Ecto neural progenitor cell (in vitro differentiated cells): ENCODE measurements at regions not wholly inside any gene's neighbourhood (a gene's known extent, or its start where the extent isn't known, plus 50 kb on each side); places are given as distances from the start of the nearest gene placed in this dataset.
"Not testable (repeated sequence)": the region's sequence is repeated elsewhere in the genome, so short reads cannot be mapped to it uniquely, and the experiment has no call there.

Experiments
- DNase-seq: peaks from one replicate; pipeline ENCODE4 v3.0.0-alpha.2; 2018; ENCODE audit warnings: low spot score

DNA sequence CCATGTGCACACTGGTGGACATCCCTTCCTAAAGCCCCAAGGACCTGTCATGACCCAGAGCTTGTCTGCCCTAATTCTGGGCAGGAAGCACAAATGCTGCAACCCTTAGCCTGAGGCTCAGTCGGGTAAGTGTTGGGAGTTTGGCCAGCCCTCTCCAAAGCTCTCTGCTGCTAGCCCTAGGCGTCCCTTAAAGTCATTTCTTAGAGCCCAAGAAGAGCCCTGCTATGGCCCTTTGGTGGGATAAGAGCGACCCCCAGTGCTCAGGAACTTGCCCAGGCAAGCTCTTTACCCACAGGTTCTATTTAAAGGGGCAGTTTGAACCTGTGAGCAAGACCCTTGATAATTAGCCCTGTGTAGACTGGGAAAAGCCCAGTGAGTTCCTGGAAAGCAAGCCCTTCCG is 356.8 kb downstream of the RRAGC start:
- DNase-seq: peak; percentile 80

GRCh38 chr1:38500891-38501290 is 358.7 kb downstream of the RRAGC start:
- DNase-seq: no peak

DNA sequence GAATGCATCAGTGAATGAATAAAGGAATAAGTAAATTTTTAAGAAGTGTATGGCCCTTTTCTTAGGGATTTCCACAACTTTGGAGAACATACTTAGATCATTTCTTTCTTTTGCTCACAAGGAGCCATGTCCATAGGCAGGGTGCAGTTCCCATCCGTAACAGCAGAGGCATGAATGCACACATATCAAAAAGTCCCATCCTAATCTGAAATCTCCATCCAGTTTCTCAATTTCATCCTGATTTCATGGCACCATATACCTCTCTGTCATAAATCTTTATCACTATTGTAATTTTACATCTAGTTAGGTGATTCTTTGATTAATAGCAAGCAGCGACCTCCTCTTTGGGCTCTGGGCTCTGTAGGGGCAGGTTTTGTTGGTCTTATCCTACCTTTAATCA is 359.2 kb downstream of the RRAGC start:
- DNase-seq: no peak

DNA sequence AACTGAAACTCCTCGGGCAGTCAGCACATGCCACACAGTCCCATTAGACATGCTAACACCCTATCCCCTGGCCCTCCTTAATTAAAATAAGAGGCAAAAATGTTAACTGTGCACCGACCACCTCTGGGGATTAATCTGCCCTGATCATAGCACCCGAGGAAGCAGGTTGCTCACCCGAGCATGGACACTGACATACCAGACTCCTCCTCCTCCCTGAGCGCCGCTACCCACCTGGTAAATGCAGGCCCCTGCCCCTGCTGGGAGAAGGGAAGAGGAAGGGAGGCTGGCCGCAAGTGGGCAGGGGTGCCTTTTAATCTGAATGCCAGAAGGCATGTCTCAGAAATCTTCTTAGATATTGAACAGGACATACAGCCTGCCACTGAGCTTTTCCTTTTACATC is 360.9 kb downstream of the RRAGC start:
- DNase-seq: no peak

- DNase-seq: no peak
These were observed 361.5 kb downstream of the RRAGC start for GRCh38 chr1:38497921-38498656.

- DNase-seq: not testable (repeated sequence)
These were observed 366.3 kb downstream of the RRAGC start for GRCh38 chr1:38493306-38493705.

DNA sequence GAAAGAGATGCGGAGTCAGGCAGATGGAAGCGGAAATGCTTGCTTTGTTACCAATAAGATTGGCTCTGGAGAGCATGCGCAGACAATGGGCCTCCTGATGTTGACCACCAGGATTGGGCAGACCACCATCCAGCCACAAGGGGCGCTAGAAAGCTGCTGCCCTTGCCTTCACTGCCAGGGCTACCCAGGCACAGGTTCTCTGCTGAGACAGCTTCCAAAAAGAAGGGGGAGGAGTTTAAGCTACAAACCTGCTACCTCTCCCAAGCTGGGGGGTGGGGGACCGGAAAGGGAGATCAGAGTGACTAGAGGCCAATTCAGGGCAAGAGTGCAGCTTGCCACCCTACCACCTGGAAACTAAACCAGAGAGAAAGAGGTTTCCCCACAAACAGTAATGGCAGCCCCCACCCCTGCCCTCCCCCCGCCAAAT is 369.7 kb downstream of the RRAGC start:
- DNase-seq: peak; percentile 85

DNA sequence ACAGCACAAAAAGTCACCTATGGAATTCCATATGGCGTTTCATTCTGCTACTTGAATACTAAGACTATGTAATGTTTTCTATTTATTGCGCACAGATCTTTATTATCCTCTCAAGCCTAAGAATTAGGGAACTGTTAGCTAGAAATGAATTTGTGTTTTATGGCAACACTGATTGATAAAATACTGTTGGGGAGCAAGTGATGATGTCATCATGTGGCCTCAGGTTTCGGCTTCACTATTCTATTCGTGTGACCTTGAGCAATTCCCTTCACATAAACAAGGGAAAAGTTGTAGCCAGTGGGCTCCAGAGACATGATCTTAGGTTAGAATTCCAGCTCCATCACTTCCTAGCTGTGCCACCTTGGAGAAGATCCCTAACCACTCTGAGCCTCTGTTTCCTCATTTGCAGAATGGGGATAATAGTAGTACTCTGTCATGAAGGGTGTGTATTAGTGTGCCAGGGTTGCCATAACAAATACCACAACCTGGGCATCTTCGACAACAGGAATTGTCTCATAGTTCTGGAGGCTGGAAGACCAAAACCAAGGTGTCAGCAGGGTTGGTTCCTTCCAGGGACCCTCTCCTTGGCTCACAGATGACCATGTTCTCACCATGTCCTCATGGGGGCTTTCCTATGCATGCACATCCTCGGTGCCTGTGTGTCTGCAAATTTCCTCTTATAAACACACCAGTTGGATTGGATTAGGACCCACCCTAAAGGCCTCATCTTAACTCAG is 371.2 kb downstream of the RRAGC start:
- peak; percentile 18 for DNase-seq

DNA sequence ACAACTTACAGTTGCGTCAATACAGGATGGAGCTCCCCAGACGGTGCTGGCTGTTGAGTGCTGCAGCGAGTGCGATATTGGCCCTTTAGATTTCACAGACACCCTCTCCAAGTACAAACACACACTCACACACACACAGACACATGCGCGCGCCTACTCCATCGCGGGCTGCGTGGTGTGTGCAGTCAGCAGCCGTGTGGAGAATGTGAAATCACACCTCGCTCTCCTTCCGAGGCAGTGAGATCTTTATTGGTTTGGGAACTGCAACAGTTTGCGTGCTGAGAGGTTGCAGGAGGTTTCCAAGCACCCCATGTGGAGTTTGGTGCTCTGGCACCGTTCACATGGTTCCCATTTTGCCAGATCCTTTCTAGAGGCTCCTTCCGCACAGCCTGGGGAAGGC is 372.2 kb downstream of the RRAGC start:
- DNase-seq: peak; percentile 36

GRCh38 chr1:38486085-38486484 is 373.5 kb downstream of the RRAGC start:
- peak; percentile 60 for DNase-seq

GRCh38 chr1:38481871-38482826 is 377.4 kb downstream of the RRAGC start:
- DNase-seq: peak; percentile 33

DNA sequence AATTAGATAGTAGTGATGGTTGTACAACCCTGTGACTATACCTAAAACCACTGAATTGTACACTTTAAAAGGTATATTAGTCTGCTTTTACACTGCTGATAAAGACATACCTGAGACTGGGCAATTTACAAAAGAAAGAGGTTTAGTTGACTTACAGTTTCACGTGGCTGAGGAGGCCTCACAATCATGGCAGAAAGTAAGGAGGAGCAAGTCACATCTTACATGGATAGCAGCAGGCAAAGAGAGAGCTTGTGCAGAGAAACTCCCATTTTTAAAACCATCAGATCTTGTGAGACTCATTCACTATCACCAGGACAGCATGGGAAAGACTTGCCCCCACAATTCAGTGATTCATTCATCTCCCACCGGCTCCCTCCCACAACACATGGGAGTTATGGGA is 379.9 kb downstream of the RRAGC start:
- DNase-seq: not testable (repeated sequence)

DNA sequence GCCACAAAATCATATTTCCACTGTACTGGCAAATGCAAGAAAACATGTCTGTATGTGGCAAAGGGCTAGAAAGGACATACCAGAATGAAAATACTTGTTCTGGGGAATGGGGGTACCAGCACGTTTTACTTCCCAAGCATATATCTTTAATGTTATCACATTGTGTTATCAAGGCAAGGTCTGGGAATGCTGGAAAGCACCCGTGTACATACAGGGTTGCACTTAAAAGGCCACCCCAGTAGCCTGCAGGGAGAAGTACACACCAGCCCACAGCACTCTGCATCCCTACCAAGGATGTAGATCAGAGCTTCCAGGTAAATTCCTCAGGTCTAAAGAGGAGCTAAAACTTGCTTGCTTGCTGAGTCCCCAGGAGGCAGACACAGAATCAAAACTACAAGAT is 381.8 kb downstream of the RRAGC start:
- DNase-seq: peak; percentile 25

DNA sequence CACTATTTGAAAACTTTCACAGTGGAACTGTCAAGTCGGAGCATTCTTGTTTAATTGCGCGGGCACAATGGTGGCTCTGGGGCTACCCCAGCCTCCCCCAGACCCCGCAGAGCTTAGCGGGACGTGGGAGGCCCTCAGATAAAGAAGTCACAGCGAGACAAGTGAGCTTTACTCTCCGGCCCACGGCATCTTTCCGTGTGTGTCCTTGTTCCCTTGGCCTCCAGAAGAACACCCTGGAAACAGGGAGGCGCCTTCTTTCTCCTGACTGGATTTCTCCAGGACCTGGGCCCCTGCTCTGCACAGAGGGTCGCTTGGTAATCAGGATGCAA is 382.8 kb downstream of the RRAGC start:
- peak; percentile 54 for DNase-seq

DNA sequence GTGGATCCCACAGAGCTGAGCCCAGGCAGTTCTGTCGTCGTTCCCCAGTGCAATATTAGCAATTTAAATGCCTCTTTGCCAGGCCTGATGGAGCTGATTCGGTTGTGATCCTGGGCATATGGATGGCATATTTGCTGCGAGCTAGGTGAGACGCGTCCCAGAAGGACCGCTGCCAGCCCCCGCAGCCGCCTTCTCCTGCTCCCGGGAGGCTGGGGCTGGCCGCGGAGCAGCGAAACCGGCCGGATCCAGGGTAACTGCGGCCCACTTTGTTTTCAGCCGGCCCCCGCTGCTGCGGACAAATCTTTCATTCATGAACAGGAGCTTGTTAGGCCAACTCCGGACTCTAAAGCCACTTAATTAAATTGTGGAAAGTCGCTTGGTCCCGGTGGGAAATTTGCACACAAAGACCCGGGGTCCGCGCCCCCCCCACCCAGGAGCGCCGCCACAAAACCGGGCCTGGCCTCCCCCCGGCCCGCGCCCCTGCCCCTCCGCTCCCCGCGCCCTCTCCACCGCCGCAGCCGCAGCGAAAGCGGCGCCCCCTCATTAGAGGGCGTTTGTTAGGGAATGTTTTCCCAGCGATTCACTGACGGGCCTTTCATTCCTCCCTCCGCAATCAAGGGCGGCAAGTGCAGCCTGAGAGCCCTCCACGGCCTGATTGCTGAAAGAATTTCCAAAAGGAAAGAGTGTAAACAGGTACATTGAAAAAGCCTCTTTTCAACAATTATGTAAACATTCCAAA is 383.3 kb downstream of the RRAGC start:
- peak; percentile 74 for DNase-seq

- peak; percentile 54 for DNase-seq
These were observed 384.0 kb downstream of the RRAGC start for GRCh38 chr1:38475624-38476005.

GRCh38 chr1:38474738-38475623 is 384.6 kb downstream of the RRAGC start:
- DNase-seq: no peak

GRCh38 chr1:38466487-38466886 is 393.1 kb downstream of the RRAGC start:
- no peak for DNase-seq

DNA sequence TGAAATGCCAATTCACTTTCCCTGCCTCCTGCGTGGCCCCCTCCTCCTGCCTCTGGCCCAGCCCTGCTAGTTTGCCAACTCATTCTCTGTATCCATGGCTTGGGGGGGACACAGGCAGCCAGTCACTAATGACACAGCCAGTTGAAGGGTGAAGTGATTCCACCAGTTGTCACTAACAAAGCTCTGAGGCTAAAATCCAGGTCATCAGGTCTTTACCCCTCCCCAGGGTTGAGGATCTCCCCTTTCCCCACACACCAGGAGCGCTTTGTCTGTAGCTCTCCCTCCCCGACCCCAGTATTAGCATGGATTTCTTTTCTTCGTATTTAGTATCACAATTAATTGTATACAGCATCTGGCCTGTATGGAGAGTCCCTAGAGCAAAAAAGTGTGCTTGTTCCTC is 394.1 kb downstream of the RRAGC start:
- DNase-seq: no peak

DNA sequence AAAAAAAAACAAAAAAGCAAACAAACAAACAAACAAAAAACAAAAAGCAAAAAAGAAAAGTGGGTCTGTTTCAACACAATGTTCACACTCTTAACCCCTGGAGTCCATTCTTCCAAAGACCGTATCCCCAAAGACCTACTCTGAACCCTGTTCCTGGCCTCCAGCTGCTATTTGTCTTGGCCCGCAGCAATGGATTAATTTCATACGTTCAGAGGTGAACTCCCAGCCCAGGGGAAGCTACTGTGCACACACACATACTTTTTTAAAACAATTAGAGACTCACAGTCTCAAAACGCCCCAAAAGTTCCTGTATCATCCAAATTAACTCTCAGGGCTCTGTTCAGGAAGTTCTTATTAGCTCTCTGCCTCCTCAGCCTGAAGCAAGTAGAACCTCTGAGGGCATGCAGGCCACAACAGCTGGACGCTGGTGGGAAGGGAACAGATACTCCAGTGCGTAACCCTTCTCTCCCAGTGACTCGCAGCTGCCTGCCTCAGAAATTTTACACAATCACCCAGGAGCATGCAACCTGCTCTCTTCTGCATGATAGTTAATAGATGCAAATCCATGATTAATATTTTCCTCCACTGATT is 395.4 kb downstream of the RRAGC start:
- DNase-seq: no peak
